ENCODE measurements at regions not wholly inside any gene's neighbourhood (a gene's known extent, or its start where the extent isn't known, plus 50 kb on each side); places are given as distances from the start of the nearest gene placed in this dataset.

DNA sequence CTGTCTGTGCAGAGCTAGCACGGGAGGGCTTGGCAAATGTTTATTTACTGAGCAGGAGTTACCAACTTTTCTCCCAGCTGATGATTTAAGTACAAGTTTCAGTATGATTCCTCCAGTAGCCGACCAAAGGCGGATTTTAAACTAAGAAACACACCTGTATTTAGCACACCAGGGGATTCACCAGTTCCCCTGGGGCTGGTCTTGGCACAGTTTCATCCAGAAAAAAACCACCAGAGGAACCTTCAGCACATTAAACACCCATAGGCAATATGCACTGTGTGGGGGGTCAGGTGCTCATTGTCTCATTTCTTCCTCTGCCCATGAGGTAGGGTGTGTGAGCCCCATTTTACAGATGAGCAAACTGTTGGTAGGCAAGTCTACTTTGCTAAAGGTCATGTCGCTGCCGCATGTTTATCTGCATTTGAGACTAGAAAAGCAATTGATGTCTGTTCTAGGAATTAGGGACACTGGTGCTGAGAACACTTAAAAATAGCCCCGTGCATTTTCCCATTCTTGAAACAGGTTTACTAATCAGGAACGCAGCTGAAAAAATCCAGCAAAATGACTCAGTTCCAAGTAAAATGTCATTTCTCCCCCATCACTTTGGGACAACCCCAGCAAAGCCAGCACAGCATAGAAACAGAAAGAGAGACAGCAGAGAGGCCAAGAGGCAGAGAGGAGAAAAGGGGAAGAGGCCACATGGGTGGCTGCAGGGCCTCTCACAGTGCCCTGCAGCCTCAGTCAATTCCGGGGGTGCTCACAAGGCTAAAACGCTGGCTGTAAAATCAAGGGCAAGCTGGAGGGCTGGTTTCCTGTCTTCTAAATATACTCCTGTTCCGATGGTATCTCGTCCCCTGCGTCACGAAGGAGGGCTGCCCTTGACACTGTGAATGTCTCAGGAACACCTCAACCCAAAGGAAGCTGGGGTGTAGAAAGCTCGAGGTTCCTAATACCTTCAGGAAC lies 166.8 kb upstream of the ID2 start:
- peaks cover 86% of the 10 kb centered on the region for H3K4me1 Mint-ChIP-seq (ENCODE audit: low read depth)

DNA sequence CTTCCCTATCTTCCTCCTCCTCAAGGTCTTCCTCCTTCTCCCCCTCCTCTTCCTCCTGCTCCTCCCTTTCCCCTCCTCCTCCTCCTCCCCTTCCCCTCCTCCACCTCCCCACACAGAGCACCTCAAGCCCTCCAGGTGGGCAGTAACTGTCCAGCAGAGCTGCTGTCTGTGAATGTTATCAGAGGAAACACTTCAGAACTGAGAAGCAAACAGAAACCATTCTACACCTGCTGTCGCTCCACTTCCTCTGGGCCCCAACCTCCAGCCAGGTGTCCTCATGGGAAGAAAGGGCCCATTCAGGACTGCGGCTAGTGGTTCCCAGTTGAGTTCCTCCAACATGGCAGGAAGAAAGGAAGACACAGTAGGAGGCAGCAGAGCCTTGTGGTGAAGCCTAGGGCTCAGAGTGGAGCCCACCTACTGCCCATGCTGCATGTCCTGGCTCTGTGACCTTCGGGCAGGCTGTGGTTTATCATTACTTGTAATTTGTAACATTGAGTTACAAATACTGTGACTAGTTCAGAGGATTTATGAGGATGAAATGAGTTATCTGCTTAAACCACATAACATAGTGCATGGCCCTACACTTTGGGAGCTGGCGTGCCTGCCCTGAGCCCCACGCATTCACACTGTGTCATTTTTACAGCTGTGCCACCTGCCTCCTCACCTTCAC lies 165.9 kb upstream of the ID2 start:
- Mint-ChIP-seq H3K9me3 (peaks cover 5% of the 10 kb centered on the region), H3K27ac (peak overlapping the region; percentile 90), H3K4me1 (ENCODE audit: low read depth) (peaks cover 90% of the 10 kb centered on the region), H3K36me3 (ENCODE audit: low read depth) (peaks cover 5% of the 10 kb centered on the region), H3K4me3 (peak overlapping the region; percentile 35), H3K27me3 (no peaks in the 10 kb centered on the region)

More for the DNA sequence above, 166.8 kb upstream of the ID2 start:
- Mint-ChIP-seq H3K9me3 (peaks cover 9% of the 10 kb centered on the region), H3K4me3 (peak overlapping the region; percentile 62), H3K27me3 (peaks cover 2% of the 10 kb centered on the region), H3K36me3 (ENCODE audit: low read depth) (peaks cover 8% of the 10 kb centered on the region), H3K27ac (peak overlapping the region; percentile 90)

GRCh38 chr2:8517850-8518498 lies 163.9 kb upstream of the ID2 start:
- H3K4me1 Mint-ChIP-seq (ENCODE audit: low read depth), result peaks cover 91% of the 10 kb centered on the region
- peaks cover 5% of the 10 kb centered on the region for H3K36me3 Mint-ChIP-seq (ENCODE audit: low read depth)
- peaks cover 5% of the 10 kb centered on the region for H3K9me3 Mint-ChIP-seq
- H3K4me3 Mint-ChIP-seq, result no peak overlapping the region
- H3K27ac Mint-ChIP-seq, result no peak overlapping the region
- no peaks in the 10 kb centered on the region for H3K27me3 Mint-ChIP-seq

DNA sequence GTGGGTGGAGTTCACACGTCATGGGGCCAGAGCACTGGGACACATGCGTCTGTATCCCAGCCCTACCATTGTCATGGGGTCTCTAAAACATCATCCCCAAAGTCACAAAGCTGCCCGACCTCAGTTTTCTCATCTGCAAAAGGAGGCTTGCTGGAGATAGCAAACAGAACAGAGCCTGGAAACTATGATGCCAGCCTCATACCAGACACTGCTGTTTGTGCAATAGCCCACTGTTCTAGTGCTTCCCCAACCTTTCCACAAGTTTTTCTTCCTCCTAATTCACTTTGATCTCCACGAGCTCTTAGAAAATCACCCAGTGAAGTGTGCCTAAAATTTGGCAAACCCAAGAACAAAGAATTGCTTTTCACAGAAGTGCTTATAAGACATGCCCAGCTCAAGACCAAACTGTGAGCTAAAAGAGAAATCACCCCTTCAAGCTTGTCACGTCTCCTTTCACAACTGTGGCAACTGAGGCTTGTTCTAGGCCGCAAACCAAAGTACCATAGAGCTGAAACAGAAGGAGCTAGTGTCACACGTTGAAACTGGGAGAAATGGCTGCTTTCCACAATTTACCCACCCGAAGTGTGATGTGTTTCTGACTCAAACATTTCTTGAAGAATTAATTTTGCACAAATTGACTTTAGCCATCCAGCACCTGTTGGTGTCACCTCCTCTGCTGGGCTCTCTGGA lies 162.7 kb upstream of the ID2 start:
- Mint-ChIP-seq H3K27ac (peak overlapping the region; percentile 71), H3K27me3 (no peaks in the 10 kb centered on the region), H3K4me1 (ENCODE audit: low read depth) (peaks cover 90% of the 10 kb centered on the region), H3K9me3 (no peaks in the 10 kb centered on the region), H3K36me3 (ENCODE audit: low read depth) (no peaks in the 10 kb centered on the region), H3K4me3 (no peak overlapping the region)

DNA sequence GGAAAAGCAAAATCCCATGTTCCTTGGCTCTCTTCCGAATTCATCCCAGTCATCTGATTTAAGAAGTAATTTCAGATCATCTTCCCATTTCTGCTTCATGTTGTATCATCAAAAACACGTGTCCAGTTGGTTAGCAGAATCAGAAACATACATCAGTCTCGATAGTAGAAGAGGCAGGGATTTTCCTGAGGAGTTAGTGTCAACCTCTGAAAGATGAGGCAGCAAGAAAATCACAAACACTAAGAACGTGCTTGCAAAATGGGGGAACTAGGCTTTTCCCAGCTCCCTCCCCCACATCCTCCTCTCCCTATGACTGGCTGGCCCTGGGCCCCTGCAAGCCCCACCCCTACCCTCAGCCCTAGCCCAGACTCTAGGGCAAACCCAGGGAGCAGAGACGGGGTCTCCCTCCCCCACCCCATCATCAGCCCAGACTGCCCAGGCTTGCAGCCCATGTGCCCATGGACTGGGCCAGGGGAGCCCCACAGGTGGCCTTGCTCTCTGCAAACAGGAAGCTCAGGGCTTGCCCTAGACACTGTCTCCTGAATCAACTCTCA lies 161.0 kb upstream of the ID2 start:
- no peaks in the 10 kb centered on the region for H3K9me3 Mint-ChIP-seq

DNA sequence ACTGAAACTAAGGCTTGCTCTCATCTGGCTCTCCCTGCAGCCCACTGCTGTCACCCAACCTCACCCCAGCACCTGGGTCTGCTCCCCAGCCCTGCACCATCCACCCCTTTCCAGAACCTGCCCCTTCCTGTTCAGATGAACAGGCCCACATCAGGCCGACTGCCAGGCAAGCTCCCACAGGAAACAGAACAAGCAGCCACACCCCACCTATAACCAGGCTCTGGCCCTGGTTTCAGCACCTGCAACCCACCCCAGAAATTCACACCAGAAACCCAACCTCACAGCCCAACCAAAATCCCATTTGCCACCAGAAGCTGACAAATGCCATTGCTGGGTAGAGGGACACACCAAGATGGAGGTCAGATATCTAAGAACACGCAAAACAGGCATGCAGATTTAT lies 159.2 kb upstream of the ID2 start:
- Mint-ChIP-seq H3K27me3 (no peaks in the 10 kb centered on the region), H3K27ac (peak overlapping the region; percentile 64), H3K9me3 (no peaks in the 10 kb centered on the region), H3K36me3 (ENCODE audit: low read depth) (no peaks in the 10 kb centered on the region), H3K4me1 (ENCODE audit: low read depth) (peaks cover 83% of the 10 kb centered on the region), H3K4me3 (peak overlapping the region; percentile 2)

More for the DNA sequence above, 161.0 kb upstream of the ID2 start:
- H3K4me3 Mint-ChIP-seq, result no peak overlapping the region
- peak overlapping the region; percentile 4 for H3K27ac Mint-ChIP-seq
- H3K36me3 Mint-ChIP-seq (ENCODE audit: low read depth), result no peaks in the 10 kb centered on the region
- H3K4me1 Mint-ChIP-seq (ENCODE audit: low read depth), result peaks cover 88% of the 10 kb centered on the region
- no peaks in the 10 kb centered on the region for H3K27me3 Mint-ChIP-seq

- Mint-ChIP-seq H3K9me3 (no peaks in the 10 kb centered on the region), H3K27me3 (peaks cover 4% of the 10 kb centered on the region)
Measured at GRCh38 chr2:8524388-8524787, 157.5 kb upstream of the ID2 start.

DNA sequence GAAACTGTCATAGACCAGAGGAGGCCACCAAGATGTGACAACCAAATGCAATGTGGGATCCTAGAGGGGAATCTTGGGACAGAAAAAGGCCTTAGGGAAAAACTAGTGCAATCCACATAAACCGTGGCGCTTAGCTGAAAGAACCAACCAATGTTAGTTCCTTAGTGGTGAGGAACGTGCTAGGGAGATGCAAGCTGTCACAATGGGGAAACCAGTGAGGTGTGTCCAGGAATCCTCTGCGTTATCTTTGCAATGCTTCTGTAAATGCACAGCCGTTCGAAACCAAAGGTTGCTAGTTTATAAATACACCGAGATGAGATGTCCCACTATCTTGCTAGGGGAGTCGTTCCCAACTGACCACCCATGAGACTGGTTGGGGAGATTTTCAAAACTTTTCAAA lies 157.0 kb upstream of the ID2 start:
- Mint-ChIP-seq H3K36me3 (ENCODE audit: low read depth) (no peaks in the 10 kb centered on the region), H3K27ac (no peak overlapping the region), H3K27me3 (peaks cover 4% of the 10 kb centered on the region), H3K4me1 (ENCODE audit: low read depth) (peaks cover 69% of the 10 kb centered on the region), H3K4me3 (no peak overlapping the region), H3K9me3 (no peaks in the 10 kb centered on the region)

More at GRCh38 chr2:8524388-8524787, 157.5 kb upstream of the ID2 start:
- Mint-ChIP-seq H3K36me3 (ENCODE audit: low read depth) (no peaks in the 10 kb centered on the region), H3K4me1 (ENCODE audit: low read depth) (peaks cover 73% of the 10 kb centered on the region), H3K4me3 (no peak overlapping the region), H3K27ac (no peak overlapping the region)

DNA sequence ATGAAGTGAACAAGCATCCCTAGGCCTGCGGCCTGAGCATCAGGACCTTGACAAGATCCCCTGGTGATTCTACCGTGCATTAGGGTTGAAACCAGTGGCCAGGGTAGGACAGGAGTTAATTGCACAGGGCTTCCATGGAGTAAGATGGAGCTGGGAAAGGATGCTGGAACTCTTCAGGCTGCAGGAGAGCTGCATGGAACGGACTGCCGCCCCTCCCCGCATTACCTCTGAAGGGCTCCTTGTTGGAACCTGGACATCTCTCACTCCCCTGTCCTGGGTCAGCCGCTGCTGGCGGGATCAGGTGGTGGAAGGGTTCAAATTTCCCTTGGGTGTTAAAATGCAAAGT lies 156.6 kb upstream of the ID2 start:
- H3K4me1 Mint-ChIP-seq (ENCODE audit: low read depth), result peaks cover 65% of the 10 kb centered on the region
- H3K9me3 Mint-ChIP-seq, result peaks cover 4% of the 10 kb centered on the region

DNA sequence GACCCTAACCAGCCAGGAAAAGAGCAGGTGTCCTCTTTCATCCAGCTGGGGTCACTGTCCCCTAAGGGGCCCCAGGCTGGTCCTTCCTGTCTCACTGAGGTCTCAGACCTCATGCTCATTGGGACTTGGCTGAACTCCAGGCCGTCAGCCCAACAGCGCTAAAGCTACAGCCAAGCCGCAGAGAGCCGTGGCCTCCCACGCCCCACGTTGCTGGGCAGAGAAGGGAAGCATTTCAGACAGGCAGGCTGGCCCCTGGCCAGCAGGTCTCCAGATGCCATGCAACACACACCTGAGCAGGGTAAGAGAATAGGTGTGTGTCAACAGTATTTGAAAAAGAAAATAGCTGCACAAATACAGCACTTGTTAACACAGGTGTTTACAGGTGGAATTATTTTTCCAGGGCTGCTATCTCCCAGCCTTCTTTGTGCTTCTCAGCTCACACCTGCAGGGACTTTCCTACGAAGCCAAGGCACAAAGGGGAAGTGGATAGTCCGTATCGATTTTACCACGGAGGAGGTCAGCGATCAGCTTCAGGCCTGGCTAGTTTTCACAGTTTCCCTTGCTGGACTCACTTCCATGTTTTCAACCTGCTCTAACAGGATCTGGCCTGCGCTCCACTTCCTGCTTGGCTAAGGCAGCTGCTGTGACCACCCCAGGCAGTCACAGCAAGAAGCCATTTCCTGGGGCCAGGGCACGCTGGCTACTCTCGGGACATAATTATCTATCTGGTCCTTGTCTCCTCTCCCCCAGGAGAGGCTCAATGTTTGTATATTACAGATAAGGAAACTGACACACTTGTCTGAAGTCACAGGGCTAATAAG lies 156.1 kb upstream of the ID2 start:
- Mint-ChIP-seq H3K27me3 (peaks cover 4% of the 10 kb centered on the region), H3K36me3 (ENCODE audit: low read depth) (no peaks in the 10 kb centered on the region), H3K9me3 (peaks cover 4% of the 10 kb centered on the region), H3K4me1 (ENCODE audit: low read depth) (peaks cover 59% of the 10 kb centered on the region), H3K4me3 (no peak overlapping the region), H3K27ac (peak overlapping the region; percentile 50)

More for the DNA sequence above, 156.6 kb upstream of the ID2 start:
- Mint-ChIP-seq H3K36me3 (ENCODE audit: low read depth) (no peaks in the 10 kb centered on the region), H3K27ac (no peak overlapping the region), H3K27me3 (peaks cover 4% of the 10 kb centered on the region), H3K4me3 (no peak overlapping the region)

DNA sequence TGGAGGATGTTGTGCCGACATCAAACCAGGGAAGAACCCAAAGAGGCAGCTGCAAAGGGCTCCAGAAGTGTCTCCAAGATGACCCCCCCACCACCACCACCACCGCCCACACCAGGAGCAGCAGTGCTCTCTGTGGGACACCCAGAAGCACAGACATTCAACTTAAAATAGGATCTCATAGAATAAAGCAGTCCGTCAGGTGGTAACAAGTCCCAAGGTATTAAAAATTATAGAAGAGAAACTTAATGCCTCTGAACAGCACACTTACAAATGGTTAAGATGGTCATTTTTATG lies 155.5 kb upstream of the ID2 start:
- Mint-ChIP-seq H3K4me3 (no peak overlapping the region), H3K4me1 (ENCODE audit: low read depth) (peaks cover 56% of the 10 kb centered on the region), H3K9me3 (peaks cover 8% of the 10 kb centered on the region), H3K27ac (peak overlapping the region; percentile 50), H3K36me3 (ENCODE audit: low read depth) (peaks cover 5% of the 10 kb centered on the region), H3K27me3 (peaks cover 4% of the 10 kb centered on the region)

DNA sequence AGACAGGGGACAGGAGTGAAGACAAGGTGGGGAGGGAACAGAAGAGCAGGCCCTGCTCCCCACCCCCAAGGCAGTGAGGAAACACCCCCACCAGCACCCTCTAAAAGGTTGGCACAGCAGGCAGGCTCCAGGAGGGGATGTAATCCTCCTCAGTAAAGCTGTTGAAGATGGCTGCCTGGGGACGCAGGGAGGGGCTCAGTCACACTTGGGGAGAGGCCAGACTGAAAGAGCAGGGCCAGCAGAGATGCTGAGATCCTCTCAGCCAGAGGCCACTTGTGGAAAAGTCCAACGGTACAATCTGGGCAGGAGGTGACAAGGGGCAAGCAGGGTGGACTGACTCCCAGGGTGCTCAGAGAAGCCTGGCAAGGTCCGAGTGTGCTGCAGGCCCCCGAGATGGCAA lies 154.8 kb upstream of the ID2 start:
- peaks cover 8% of the 10 kb centered on the region for H3K9me3 Mint-ChIP-seq
- H3K27me3 Mint-ChIP-seq, result peaks cover 4% of the 10 kb centered on the region
- H3K27ac Mint-ChIP-seq, result no peak overlapping the region
- H3K4me3 Mint-ChIP-seq, result no peak overlapping the region
- H3K36me3 Mint-ChIP-seq (ENCODE audit: low read depth), result peaks cover 5% of the 10 kb centered on the region
- peaks cover 50% of the 10 kb centered on the region for H3K4me1 Mint-ChIP-seq (ENCODE audit: low read depth)

GRCh38 chr2:8527676-8528075 lies 154.2 kb upstream of the ID2 start:
- peaks cover 5% of the 10 kb centered on the region for H3K36me3 Mint-ChIP-seq (ENCODE audit: low read depth)

DNA sequence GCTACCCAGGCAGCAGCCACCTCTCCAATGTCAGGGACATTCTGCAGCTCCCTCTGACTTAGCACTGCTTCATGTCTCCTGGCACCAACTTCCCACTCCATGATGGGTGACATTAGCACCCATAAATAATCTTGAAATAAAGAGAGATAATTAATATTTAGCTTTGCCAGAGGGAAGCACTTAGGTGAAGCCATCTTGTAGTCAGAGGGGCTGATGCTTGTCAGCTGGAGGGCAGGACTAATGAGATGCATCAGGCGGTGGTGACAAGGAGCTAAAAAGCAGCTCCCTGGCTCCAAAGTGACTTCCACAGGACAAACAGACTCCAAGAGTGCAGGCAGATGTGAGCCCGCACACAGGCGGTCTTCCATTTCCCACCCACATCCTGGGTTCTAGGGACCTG lies 153.0 kb upstream of the ID2 start:
- Mint-ChIP-seq H3K27ac (no peak overlapping the region), H3K4me3 (no peak overlapping the region), H3K36me3 (ENCODE audit: low read depth) (peaks cover 5% of the 10 kb centered on the region), H3K27me3 (peaks cover 4% of the 10 kb centered on the region), H3K9me3 (peaks cover 13% of the 10 kb centered on the region), H3K4me1 (ENCODE audit: low read depth) (peaks cover 32% of the 10 kb centered on the region)

More at GRCh38 chr2:8527676-8528075, 154.2 kb upstream of the ID2 start:
- peaks cover 4% of the 10 kb centered on the region for H3K27me3 Mint-ChIP-seq
- no peak overlapping the region for H3K27ac Mint-ChIP-seq
- H3K9me3 Mint-ChIP-seq, result peaks cover 10% of the 10 kb centered on the region
- no peak overlapping the region for H3K4me3 Mint-ChIP-seq
- peaks cover 43% of the 10 kb centered on the region for H3K4me1 Mint-ChIP-seq (ENCODE audit: low read depth)
